GM21723 (cell line): ENCODE measurements at regions not wholly inside any gene's neighbourhood (a gene's known extent, or its start where the extent isn't known, plus 50 kb on each side); places are given as distances from the start of the nearest gene placed in this dataset.

Experiments used
- ATAC-seq: cut with Tn5 transposase; IDR thresholded peaks from one replicate; pipeline ENCODE4 v1.9.1; 2021; ENCODE audit warnings: mild to moderate bottlenecking, moderate library complexity; ENCODE audit not compliant: unreplicated experiment

DNA sequence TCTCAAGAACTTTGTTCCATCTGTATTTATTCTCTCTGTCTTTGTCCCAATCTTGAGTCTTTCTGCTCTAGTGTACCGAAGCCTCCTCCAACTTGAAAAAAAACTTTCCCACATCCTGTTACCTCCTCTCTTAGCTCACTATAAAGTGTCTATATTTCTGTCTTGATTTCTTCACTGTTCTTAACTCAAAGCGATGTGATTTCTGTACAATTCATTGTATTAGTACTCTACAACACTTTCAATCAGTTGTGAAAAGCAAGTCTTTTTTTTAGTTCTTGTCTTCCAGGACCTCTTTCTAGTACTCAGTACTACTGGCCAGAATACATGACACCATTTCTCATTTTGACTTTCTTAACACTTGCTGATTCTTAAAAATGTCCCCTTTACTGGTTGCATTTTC lies 353.5 kb upstream of the SATB1 start:
- ATAC-seq: no peak

DNA sequence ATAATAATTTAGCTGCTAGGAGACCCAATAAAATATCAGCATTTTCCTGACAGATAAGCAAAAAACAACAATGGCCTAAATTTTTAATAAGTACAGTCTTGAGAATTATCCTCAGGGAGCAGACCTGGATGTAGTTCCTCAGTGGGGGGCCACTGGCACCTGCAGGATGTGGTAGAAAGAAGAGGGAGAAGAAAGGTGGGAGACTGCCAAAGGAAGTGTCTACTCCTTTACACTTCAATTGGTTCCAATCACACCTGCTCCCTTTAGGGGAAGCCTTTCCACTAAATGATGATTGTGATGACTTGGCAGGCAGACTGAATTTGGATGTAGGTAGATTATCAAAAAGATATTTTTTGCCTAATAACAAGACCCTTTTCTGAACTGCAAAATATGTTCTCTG lies 353.0 kb upstream of the SATB1 start:
- no peak for ATAC-seq

DNA sequence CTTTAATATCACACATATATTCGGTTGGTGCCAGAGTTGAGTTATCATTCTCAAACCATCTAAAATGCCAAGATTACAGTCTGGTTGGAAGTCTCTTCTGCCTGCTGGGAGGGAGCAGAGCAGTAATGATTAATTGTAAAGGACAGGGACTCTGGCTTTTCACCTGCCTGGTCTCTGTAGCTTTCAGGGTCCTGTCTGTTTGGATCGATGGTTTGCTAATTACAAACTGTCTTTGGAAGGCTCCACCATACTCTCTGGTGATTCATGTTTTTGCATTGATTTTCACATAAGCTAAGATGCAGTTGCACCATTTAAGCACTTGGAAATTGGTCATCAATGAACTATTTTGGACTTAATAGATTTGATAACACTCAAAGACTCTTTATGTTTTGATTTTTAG lies 350.4 kb upstream of the SATB1 start:
- ATAC-seq: no peak

GRCh38 chr3:18774319-18775088 lies 349.4 kb upstream of the SATB1 start:
- ATAC-seq: no peak

DNA sequence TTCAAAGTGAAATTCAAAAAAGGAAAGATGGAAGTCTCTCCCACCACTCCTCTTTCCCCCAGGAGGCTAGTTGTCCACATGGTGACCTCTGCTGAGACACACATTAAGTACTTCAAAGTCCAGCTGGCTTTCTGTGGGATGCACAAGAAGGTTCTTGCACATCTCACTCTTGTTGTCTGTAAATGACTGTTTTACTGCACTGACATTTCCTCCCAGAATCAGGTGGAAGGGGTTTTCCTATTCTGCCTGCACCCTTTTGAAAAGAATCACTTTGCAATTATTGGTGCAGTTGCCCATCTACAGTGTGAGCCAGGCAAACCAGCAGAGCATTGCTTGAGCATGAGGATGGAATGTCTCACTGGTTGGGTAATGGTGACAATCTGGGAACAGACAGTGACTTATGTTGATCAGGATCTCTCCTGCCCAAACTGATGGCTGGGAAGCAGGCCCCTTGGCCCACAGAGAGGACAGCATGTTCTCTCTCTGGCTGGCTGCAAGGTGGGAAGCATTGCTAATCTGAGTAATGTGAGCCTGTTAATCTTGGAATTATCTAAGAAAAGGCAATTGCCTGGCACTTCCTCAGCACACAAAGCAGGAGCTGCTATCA lies 347.7 kb upstream of the SATB1 start:
- ATAC-seq: no peak

DNA sequence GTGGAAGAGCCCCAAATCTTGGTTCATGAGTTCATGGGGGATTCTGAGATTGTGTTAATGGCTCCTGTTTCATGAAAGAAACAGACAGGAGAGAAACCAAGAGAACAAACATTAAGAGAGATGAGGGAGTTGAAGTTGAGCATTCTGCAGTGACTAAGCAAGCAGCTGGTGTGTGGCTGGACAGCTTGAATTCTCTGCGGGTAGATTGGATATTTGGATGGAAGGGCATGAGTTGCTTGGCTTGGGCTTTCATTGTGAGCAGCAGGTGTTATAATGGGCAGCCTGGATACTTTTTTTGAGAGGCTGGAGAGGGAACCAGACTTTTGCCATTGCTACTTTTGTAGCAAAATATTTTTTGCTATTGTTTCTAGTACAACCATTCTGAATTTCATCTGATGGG lies 346.8 kb upstream of the SATB1 start:
- no peak for ATAC-seq

- no peak for ATAC-seq
These were observed 345.7 kb upstream of the SATB1 start for GRCh38 chr3:18770800-18771199.

GRCh38 chr3:18767756-18768303 lies 342.7 kb upstream of the SATB1 start:
- ATAC-seq: no peak

- no peak for ATAC-seq
These were observed 341.8 kb upstream of the SATB1 start for GRCh38 chr3:18766974-18767373.

DNA sequence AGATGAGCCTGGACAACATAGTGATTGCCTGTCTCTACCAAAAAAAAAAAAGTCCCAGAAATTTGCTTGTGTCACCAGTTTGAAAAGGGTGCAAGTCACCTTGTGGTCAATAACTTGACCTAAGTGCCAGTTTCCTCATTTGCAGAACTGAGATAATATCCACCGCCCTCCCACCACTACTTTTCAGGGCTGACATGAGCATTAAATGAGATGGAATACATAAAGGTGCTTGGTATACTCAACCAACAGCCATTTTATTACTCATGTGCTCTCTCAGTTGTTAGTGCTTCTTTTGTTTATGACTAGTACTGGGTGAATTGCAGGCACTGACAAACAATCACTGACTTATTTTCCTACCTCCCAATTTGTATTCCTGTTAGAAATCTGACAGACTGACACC lies 340.5 kb upstream of the SATB1 start:
- no peak for ATAC-seq

GRCh38 chr3:18765161-18765560 lies 340.0 kb upstream of the SATB1 start:
- ATAC-seq: no peak

DNA sequence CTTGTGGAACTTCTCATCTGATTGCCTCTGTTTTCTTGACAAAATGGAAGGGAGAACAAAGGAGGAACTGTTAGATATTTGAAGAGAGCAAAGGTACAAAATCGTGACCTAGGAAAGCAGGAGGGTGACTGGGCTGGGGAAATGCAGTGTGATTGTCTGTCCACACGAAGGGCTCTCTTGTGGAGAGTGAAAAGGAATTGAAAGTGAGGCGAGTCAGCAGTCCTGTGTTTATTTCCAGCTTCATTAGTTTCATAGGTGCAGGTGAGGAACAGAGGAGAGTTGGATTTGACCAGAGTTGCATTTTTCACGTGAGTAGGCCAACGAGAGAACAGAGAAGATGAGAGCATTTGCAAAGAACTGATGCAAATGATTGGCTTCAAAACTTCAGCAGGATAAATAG lies 336.4 kb upstream of the SATB1 start:
- no peak for ATAC-seq

DNA sequence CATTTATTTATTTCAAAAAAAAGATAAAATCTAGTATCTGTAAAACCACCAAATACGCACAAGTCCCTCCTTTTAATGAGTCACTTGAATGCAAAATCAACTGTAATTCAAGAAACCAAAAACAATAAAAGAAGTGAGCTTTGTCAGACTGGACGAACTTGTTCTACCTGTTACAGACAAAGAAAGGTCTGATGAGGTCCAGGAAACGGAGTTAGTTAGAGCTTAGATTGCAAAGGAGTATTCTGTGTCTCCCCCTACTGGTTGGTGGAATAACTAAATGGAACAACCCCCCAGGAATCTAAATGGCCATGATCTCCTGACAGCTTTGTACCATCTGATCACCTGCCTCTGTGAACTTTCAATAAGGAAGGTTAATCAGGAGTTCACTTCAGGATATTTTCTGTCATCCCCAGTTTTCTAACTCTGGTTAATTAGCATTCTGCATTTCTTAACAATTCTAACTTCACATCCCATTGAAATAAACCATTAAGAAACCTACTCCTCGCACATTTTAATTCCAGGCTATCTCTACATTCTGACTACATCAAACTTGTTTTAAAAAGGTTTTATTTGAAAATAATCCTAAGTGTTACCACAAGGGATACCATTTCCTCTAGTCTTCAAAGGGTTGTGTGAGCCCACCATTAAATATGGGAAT lies 333.0 kb upstream of the SATB1 start:
- peak; percentile 92 for ATAC-seq

DNA sequence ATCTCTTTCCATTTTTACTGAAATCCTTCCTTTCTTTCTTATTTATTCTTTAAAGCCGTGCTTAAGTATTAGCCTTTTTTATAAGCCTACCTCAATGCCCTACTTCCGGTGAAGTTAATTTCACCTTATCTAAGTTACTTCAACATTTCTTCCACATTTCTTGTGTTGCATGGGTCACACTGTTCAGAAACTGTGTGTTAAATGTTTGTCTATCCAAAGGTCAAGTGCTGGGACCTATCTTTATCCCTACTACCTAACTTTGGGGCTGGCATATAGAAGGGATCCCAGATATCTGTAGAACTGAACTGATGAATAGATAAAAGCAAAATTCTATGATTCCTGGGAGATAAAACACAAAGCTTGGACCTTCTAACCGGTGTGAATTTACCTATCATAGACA lies 332.3 kb upstream of the SATB1 start:
- no peak for ATAC-seq

DNA sequence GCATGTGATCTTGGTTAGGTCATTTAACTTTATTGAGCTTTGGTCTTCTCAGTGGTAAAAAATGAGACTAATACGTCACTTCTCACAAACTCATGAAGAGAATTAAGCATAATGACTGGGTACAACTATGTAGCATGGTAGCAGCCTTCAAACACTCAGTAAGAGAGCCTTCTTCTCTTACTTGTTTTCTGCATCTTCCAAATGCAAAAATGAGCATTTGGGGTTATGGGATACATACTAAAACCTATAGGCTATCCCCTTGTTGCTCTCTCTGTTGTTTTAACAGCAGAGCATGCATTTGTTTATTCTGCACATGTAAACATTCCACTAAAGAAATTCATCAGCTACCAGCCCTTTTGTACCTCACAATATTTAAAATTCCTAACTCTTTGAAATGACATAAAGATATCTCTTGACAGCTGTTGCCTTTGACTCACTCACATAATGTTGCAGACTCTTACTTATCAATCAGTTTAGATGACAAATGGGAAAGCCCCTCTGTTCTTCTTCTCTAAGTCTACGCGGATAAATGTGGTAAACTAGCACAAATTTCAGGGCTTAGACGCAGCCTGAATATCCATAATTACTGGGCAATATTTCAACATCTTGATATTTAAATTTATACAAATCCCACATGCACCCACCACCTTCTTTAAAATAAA lies 327.3 kb upstream of the SATB1 start:
- ATAC-seq: no peak

- no peak for ATAC-seq
These were observed 326.4 kb upstream of the SATB1 start for GRCh38 chr3:18751514-18751913.

- no peak for ATAC-seq
These were observed 322.2 kb upstream of the SATB1 start for GRCh38 chr3:18747383-18747782.

- no peak for ATAC-seq
These were observed 320.3 kb upstream of the SATB1 start for GRCh38 chr3:18745472-18745871.

DNA sequence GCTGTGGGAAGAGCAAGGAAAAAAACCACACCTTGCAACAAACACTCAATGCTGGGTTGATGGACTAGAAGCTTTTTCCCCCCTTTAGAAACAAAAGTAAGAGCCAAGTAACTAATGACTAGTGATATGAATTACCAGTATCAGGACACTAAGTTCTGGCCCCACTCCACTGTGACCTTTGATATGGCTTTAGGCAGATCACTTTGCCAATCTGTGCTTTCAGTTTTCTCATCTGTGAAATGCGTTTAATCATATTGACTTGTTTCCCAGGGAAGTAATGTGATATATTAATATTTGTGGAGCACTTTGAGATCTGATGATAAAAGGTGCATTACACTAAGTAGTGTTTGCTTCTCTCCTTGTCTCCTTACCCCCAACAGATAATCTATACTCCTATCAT lies 319.3 kb upstream of the SATB1 start:
- ATAC-seq: no peak

DNA sequence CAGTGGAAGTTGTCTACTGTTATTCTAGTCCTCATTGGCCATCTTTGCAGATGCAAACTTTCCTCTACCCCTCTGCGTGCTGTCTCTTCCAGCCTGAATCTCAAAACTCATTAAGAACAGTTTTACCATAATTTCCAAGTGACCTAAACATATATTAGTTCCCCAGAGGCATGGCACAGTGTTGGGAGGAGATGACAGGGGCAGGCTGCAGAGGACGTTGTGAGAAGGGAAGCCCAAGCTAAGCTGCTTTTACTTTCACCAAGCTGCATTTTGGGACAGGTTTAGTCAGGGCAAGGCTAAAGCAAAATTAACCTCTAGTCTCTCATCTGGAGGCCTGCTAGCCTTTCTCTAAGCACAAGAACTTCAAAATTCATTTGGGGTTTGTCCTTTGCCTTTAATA lies 318.6 kb upstream of the SATB1 start:
- ATAC-seq: no peak
